ENCODE measurements at regions not wholly inside any gene's neighbourhood (a gene's known extent, or its start where the extent isn't known, plus 50 kb on each side); places are given as distances from the start of the nearest gene placed in this dataset.

DNA sequence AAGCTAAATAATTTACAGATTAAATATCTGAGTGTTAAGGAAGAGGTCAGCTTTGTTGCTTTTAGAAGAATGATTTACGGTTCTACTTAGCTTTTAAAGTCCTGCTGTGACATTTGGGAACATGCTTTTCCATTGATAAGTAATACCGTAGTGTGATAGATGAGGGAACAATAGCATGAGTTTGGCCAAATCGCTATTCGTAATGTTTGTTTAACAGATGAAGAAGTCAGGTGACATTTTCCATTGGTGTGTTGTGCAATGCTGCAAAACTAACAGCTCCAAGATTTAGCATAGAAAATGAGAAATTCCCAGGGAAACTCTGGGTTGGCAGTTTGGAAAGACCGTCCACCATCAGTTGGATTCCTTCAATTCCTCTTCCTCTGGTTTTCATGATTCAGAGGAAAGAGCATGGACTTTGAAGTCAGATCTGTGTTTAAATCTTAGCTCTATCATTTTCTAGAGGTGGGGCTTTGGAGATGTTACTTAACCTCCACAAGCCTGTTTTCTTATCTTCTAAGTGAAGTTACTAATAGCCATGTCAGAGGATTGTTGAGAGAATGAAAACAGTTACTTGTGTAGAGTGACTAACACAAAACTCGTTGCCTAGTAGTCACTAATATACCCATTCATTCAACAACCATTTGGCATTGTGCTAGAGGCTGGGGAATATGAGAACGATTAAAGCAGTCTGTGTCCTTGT, 140.4 kb upstream of the BMPER start:
- TF ChIP-seq EZH2 (IDR thresholded peaks at IDR 0.05; ENCODE audit: low read length), result no peak
- TF ChIP-seq, protein P1, sequence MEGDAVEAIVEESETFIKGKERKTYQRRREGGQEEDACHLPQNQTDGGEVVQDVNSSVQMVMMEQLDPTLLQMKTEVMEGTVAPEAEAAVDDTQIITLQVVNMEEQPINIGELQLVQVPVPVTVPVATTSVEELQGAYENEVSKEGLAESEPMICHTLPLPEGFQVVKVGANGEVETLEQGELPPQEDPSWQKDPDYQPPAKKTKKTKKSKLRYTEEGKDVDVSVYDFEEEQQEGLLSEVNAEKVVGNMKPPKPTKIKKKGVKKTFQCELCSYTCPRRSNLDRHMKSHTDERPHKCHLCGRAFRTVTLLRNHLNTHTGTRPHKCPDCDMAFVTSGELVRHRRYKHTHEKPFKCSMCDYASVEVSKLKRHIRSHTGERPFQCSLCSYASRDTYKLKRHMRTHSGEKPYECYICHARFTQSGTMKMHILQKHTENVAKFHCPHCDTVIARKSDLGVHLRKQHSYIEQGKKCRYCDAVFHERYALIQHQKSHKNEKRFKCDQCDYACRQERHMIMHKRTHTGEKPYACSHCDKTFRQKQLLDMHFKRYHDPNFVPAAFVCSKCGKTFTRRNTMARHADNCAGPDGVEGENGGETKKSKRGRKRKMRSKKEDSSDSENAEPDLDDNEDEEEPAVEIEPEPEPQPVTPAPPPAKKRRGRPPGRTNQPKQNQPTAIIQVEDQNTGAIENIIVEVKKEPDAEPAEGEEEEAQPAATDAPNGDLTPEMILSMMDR (optimal IDR thresholded peaks at IDR 0.05 in 1 of 3, IDR thresholded peaks at IDR 0.05 in 1 of 3, conservative IDR thresholded peaks at IDR 0.05 in 1 of 3; ENCODE audit: extremely low read depth in 1 of 3, insufficient read depth in 2 of 3, low read length in 3 of 3), result no peak
- DNase-seq (ENCODE audit: low read depth, low spot score) (no peak), FAIRE-seq (no peak)
- Histone ChIP-seq H3K9me1 (ENCODE audit: control insufficient read depth, extremely low read depth, insufficient read depth, low read length) (no peaks in the 10 kb centered on the region), H3K79me2 (ENCODE audit: control insufficient read depth, insufficient read depth, low read length) (no peaks in the 10 kb centered on the region), H3K4me2 (ENCODE audit: control insufficient read depth, extremely low read depth, insufficient read depth, low read depth, low read length) (no peak overlapping the region), H3K27ac (ENCODE audit: control insufficient read depth, insufficient read depth, low read length) (no peak overlapping the region), H3K36me3 (ENCODE audit: control insufficient read depth in 2 of 2, extremely low read depth in 1 of 2, insufficient read depth in 2 of 2, low read length in 2 of 2) (no peaks in the 10 kb centered on the region), H3K4me1 (ENCODE audit: control insufficient read depth, extremely low read depth, insufficient read depth, low read length) (no peaks in the 10 kb centered on the region), H4K20me1 (ENCODE audit: control insufficient read depth, extremely low read depth, insufficient read depth, low read length) (no peaks in the 10 kb centered on the region), H3K4me3 (ENCODE audit: control insufficient read depth in 2 of 3, extremely low read depth in 1 of 3, insufficient read depth in 2 of 3, low read depth in 1 of 3, low read length in 3 of 3) (no peak overlapping the region), H2AFZ (ENCODE audit: control insufficient read depth, low read length) (no peak overlapping the region), H3K9ac (ENCODE audit: control insufficient read depth, extremely low read depth, insufficient read depth, low read length) (no peak overlapping the region), H3K27me3 (ENCODE audit: control insufficient read depth, extremely low read depth, insufficient read depth, low read length) (no peaks in the 10 kb centered on the region), H3K9me3 (ENCODE audit: control insufficient read depth, low read depth, low read length) (no peaks in the 10 kb centered on the region)
- dilution Hi-C loops (cut with MboI; ENCODE audit: extremely low pct_ligation_motif_present, low sequenced_read_pairs), result no loop called here

DNA sequence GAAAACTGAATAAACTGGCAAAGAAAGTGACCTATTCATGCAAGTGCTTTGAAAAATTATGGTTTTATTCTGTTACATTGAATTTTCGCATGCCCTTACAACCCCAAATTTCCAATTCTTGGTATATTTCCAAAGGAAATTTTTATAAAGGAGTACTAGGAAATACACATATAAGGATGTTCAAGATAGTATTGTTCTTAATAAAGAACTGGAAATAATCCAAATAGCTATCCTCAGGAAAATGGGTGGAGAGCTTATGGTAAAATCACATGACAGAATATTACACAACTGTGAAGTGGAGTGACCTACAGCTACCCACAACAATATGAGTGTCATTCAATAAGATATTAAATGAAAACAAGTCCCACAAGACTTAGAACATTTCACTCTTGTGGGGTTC, 138.9 kb upstream of the BMPER start:
- dilution Hi-C loops (cut with MboI; ENCODE audit: extremely low pct_ligation_motif_present, low sequenced_read_pairs), result no loop called here
- FAIRE-seq (no peak), DNase-seq (ENCODE audit: low read depth, low spot score) (no peak)
- Histone ChIP-seq H3K9me1 (ENCODE audit: control insufficient read depth, extremely low read depth, insufficient read depth, low read length) (no peaks in the 10 kb centered on the region), H3K79me2 (ENCODE audit: control insufficient read depth, insufficient read depth, low read length) (no peaks in the 10 kb centered on the region), H4K20me1 (ENCODE audit: control insufficient read depth, extremely low read depth, insufficient read depth, low read length) (no peaks in the 10 kb centered on the region), H3K4me1 (ENCODE audit: control insufficient read depth, extremely low read depth, insufficient read depth, low read length) (no peaks in the 10 kb centered on the region), H3K4me2 (ENCODE audit: control insufficient read depth, extremely low read depth, insufficient read depth, low read depth, low read length) (no peak overlapping the region), H3K27me3 (ENCODE audit: control insufficient read depth, extremely low read depth, insufficient read depth, low read length) (no peaks in the 10 kb centered on the region), H3K27ac (ENCODE audit: control insufficient read depth, insufficient read depth, low read length) (no peak overlapping the region), H3K9me3 (ENCODE audit: control insufficient read depth, low read depth, low read length) (no peaks in the 10 kb centered on the region), H3K36me3 (ENCODE audit: control insufficient read depth in 2 of 2, extremely low read depth in 1 of 2, insufficient read depth in 2 of 2, low read length in 2 of 2) (no peaks in the 10 kb centered on the region), H3K9ac (ENCODE audit: control insufficient read depth, extremely low read depth, insufficient read depth, low read length) (no peak overlapping the region), H3K4me3 (ENCODE audit: control insufficient read depth in 2 of 3, extremely low read depth in 1 of 3, insufficient read depth in 2 of 3, low read depth in 1 of 3, low read length in 3 of 3) (no peak overlapping the region), H2AFZ (ENCODE audit: control insufficient read depth, low read length) (no peak overlapping the region)
- TF ChIP-seq EZH2 (IDR thresholded peaks at IDR 0.05; ENCODE audit: low read length), result no peak
- TF ChIP-seq, protein P1 (optimal IDR thresholded peaks at IDR 0.05 in 1 of 3, IDR thresholded peaks at IDR 0.05 in 1 of 3, conservative IDR thresholded peaks at IDR 0.05 in 1 of 3; ENCODE audit: extremely low read depth in 1 of 3, insufficient read depth in 2 of 3, low read length in 3 of 3), result no peak

All from keratinocyte (primary cell).